ENCODE measurements at regions not wholly inside any gene's neighbourhood (a gene's known extent, or its start where the extent isn't known, plus 50 kb on each side); places are given as distances from the start of the nearest gene placed in this dataset.

GRCh38 chr5:38046103-38046502 lies 206.3 kb upstream of the GDNF start:
- Histone ChIP-seq H3K4me3 (no peak overlapping the region), H3K4me1 (replicated peaks; ENCODE audit: insufficient read depth) (no peaks in the 10 kb centered on the region), H3K9me2 (ENCODE audit: insufficient read depth) (no peaks in the 10 kb centered on the region), H3K79me2 (ENCODE audit: low read depth) (no peaks in the 10 kb centered on the region), H3K9me3 (ENCODE audit: insufficient read depth, low read depth) (no peaks in the 10 kb centered on the region; the same call in 1 of the 2 replicates), H3K27me3 (ENCODE audit: insufficient read depth, low read depth) (peaks cover 3% of the 10 kb centered on the region; the same call in 1 of the 2 replicates), H2AFZ (no peak overlapping the region), H3K36me3 (ENCODE audit: low read depth) (no peaks in the 10 kb centered on the region), H3K27ac (no peak overlapping the region), H4K20me1 (ENCODE audit: insufficient read depth) (no peaks in the 10 kb centered on the region), H3K4me2 (no peak overlapping the region), H3F3A (ENCODE audit: insufficient read depth, low read depth) (no peaks in the 10 kb centered on the region)
- CTCF ChIA-PET, result no interaction called here
- intact Hi-C loops (cut with micrococcal nuclease; ENCODE audit: unreplicated experiment), result no loop called here
- DNase-seq, result no peak
- TF ChIP-seq CTCF (conservative IDR thresholded peaks at IDR 0.05), result no peak
- no peak for TF ChIP-seq EZH2 (IDR thresholded peaks at IDR 0.05; ENCODE audit: low read depth)
- no TSS peak for BruUV-seq (replicated peaks)
- POLR2A ChIA-PET (ENCODE audit: unreplicated experiment), result no interaction called here

- H3F3A ChIP-seq (ENCODE audit: insufficient read depth, low read depth), result no peaks in the 10 kb centered on the region
- H3K9me3 ChIP-seq (ENCODE audit: insufficient read depth, low read depth), result no peaks in the 10 kb centered on the region; the same call in 1 of the 2 replicates
- peaks cover 9% of the 10 kb centered on the region; the same call in 1 of the 2 replicates for H3K27me3 ChIP-seq (ENCODE audit: insufficient read depth, low read depth)
- no peak overlapping the region for H3K27ac ChIP-seq
- no peaks in the 10 kb centered on the region for H4K20me1 ChIP-seq (ENCODE audit: insufficient read depth)
- no TSS peak for BruUV-seq (replicated peaks)
- H3K9me2 ChIP-seq (ENCODE audit: insufficient read depth), result no peaks in the 10 kb centered on the region
- intact Hi-C loops (cut with micrococcal nuclease; ENCODE audit: unreplicated experiment), result no loop called here
- no peak overlapping the region for H2AFZ ChIP-seq
- no peak for TF ChIP-seq EZH2 (IDR thresholded peaks at IDR 0.05; ENCODE audit: low read depth)
- TF ChIP-seq CTCF (conservative IDR thresholded peaks at IDR 0.05), result no peak
- POLR2A ChIA-PET (ENCODE audit: unreplicated experiment), result no interaction called here
- no peak for DNase-seq
- no peaks in the 10 kb centered on the region for H3K79me2 ChIP-seq (ENCODE audit: low read depth)
- H3K4me2 ChIP-seq, result no peak overlapping the region
- no peaks in the 10 kb centered on the region for H3K36me3 ChIP-seq (ENCODE audit: low read depth)
- CTCF ChIA-PET, result no interaction called here
- no peaks in the 10 kb centered on the region for H3K4me1 ChIP-seq (replicated peaks; ENCODE audit: insufficient read depth)
- no peak overlapping the region for H3K4me3 ChIP-seq
Measured at GRCh38 chr5:38045446-38045845, 205.6 kb upstream of the GDNF start.

- no peaks in the 10 kb centered on the region for H3F3A ChIP-seq (ENCODE audit: insufficient read depth, low read depth)
- no peaks in the 10 kb centered on the region for H3K9me2 ChIP-seq (ENCODE audit: insufficient read depth)
- no peaks in the 10 kb centered on the region for H3K9me3 ChIP-seq (ENCODE audit: insufficient read depth, low read depth)
- no peak overlapping the region for H3K4me3 ChIP-seq
- BruUV-seq (replicated peaks), result no TSS peak
- no peak overlapping the region for H3K27ac ChIP-seq
- no peak overlapping the region for H3K4me2 ChIP-seq
- no peak for TF ChIP-seq CTCF (conservative IDR thresholded peaks at IDR 0.05)
- ChIA-PET POLR2A (ENCODE audit: unreplicated experiment) (no interaction called here), CTCF (no interaction called here)
- H3K4me1 ChIP-seq (replicated peaks; ENCODE audit: insufficient read depth), result no peaks in the 10 kb centered on the region
- no peak overlapping the region for H2AFZ ChIP-seq
- DNase-seq, result no peak
- no peaks in the 10 kb centered on the region for H3K79me2 ChIP-seq (ENCODE audit: low read depth)
- intact Hi-C loops (cut with micrococcal nuclease; ENCODE audit: unreplicated experiment), result no loop called here
- no peaks in the 10 kb centered on the region for H4K20me1 ChIP-seq (ENCODE audit: insufficient read depth)
- H3K27me3 ChIP-seq (ENCODE audit: insufficient read depth, low read depth), result peaks cover 25% of the 10 kb centered on the region; the same call in 1 of the 2 replicates
- H3K36me3 ChIP-seq (ENCODE audit: low read depth), result no peaks in the 10 kb centered on the region
Measured at GRCh38 chr5:38039826-38040225, 200.0 kb upstream of the GDNF start.

Data from PC-9 (cell line).